NCI-H2196 treated with DMSO at 0.1 percent for 48 hours (cell line): ENCODE measurements at regions not wholly inside any gene's neighbourhood (a gene's known extent, or its start where the extent isn't known, plus 50 kb on each side); places are given as distances from the start of the nearest gene placed in this dataset.

Experiments used
- DNase-seq: peaks from one replicate; lab custom pipeline; 2025; ENCODE audit not compliant: unreplicated experiment; lab: John Stamatoyannopoulos, UW

- DNase-seq = no peak
These were observed 359.2 kb downstream of the PREX1 start for GRCh38 chr20:48468571-48468970.

- DNase-seq = no peak
These were observed 360.2 kb downstream of the PREX1 start for GRCh38 chr20:48467622-48468021.

DNA sequence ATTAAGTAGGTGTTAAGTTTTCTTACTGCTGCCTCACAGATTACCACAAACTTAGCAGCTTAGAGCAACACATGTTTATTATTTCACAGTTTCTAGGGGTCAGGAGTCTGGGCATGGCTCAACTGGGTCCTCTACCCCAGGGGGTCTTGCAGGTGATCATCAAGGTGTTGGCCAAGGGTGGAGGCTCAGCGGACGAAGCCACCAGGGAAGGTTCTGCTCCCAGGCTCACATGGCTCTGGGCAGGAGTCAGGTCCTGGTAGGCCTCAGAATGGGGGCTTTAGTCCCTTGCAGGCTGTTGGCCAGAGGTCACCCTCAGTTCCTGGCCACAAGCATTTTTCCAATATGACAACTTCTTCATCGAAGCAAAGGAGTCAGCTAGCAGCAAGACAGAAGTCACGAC, 362.5 kb downstream of the PREX1 start:
- DNase-seq = no peak

GRCh38 chr20:48463916-48464315, 363.9 kb downstream of the PREX1 start:
- no peak for DNase-seq

- DNase-seq = no peak
These were observed 364.6 kb downstream of the PREX1 start for GRCh38 chr20:48463096-48463720.

DNA sequence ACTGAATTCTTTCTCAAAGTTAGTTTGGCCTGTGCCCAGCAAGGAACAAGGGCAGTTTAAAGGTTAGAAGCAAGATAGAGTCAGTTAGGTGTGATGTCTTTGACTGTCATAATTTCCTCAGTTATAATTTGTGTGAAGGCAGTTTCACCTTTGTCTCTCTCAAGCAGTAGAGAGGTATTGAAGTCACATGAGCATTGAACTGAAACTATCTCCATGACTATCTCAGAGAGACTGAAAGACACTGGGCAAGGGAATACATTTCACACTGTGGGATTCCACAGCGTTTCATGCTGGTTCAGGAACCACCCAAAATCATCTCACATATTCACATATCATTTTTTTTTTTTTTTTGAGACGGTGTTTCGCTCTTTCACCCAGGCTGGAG, 366.1 kb downstream of the PREX1 start:
- DNase-seq = no peak

- DNase-seq = no peak
These were observed 366.6 kb downstream of the PREX1 start for GRCh38 chr20:48461091-48461734.

- no peak for DNase-seq
These were observed 367.1 kb downstream of the PREX1 start for GRCh38 chr20:48460681-48461080.

GRCh38 chr20:48459722-48460395, 367.9 kb downstream of the PREX1 start:
- no peak for DNase-seq

DNA sequence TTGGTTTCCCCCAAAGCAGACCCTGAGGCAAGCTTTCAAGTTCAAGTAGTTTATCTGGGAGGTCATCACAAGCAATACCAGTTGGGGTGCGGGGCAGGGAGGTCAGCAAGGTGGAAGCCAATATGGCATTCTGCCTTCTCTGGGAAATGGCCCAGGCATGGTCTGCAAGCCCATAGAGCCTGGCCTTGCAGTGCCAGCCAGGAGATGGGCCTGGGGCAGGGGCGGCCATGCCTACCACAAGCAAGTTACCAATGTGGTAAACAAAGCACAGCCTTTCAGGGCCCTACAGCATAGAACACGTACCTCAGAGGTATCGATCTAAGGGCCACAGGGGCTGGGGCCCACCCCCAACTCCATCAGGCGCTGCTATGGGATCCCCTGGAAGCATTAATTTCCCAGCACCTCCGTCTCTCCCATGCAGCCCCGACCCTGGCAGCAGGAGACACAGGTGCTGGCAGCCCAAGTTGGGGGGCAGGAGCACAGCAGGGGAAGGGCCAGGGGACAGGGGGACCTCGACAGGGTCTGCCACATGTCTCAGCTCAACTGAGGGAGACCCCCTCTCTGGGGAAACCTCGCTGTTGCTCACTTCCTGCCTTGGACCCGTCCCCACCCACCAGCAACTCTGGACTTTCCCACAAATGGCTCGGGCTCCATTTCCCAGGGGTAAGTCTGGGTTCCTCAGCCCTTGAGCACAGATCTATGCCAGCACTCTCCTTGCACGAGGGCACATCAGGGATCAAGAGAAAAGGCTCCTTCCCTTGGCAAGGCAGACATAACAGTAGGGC, 369.0 kb downstream of the PREX1 start:
- no peak for DNase-seq

- no peak for DNase-seq
These were observed 369.8 kb downstream of the PREX1 start for GRCh38 chr20:48458003-48458377.

GRCh38 chr20:48457193-48458002, 370.4 kb downstream of the PREX1 start:
- DNase-seq = no peak

DNA sequence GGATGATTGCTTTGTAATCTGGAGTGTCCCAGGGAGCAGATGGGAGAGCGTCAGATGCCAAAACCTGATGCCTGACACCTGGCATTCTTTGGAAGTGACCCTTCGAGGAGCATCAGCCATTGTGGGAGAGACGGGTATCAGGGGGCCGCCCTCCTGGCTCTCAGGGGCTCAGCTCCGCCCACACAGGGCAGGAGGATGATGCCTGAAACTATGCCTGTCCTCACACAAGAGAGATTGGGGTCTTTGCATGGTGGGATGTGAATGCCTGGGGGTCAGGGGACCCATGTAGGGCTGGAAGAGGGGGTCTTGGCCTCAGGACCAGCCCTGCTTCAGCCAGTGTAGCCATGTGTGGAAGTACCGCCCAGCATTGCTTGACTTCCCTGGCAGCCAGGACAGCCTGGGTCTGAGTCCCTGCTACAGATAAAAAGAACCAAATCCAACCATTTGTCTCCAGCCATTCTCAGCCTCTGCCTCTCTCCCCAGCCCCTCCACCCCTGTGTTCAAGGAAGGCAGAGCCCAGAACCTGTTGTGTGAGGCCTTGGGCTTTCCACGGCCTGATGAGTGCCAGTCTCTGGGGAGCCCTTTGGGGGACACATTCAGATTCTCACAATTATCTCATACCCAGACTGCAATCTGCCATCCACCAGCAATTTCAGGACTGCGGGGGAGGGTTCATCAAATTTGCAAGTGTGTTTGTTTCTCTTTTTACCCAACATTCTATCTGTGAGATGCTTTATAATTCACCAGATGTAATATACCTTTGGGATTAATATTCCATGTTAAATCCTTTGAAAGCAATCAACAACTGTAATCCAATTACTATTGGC, 371.2 kb downstream of the PREX1 start:
- no peak for DNase-seq

- DNase-seq = no peak
These were observed 372.0 kb downstream of the PREX1 start for GRCh38 chr20:48455651-48456365.

GRCh38 chr20:48454671-48455490, 372.9 kb downstream of the PREX1 start:
- no peak for DNase-seq

DNA sequence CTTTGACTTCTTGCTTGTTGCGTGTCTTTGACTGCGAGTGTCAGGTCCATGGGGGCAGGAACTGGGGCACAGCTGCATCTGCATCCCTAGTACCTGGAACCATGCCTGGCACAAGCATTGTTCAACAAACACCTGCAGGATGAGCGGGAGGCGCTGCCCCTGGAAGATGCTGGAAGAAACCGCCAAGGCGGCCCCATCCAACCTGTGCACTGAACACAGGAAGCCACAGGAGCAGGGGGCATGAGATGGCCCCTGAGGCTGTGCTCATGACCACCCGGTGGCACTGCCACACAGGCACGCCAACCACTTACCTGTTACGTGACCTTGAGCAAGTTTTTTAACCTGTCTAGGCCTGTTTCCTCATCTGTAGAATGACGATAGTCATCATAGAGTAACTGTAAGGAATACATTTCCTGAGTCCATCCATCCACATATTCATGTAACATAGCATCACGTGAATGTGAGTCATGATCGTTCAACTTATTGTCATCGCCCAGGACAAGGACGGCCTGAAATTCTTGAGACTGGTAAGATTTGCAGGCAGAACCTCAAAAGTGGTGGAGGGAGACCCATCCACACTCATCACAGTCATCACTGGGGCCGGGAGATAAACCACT, 374.2 kb downstream of the PREX1 start:
- DNase-seq = no peak

DNA sequence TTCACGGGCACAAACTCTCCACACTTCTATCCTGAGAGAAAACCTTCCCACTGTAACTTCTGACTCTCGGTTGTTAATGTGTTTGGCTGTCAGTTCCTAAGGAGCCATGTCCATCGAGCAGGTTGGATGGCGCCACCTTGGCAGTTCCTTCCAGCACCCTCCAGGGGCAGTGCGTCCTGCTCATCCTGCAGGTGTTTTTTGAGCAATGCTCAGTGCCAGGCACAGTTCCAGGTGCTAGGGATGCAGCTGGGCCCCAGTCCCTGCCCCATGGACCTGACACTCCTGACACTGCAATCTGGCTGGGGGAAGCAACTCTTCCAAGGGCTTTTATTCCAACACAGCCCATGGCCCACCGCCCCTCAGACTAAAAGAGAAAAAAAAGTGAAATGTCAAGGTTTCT, 376.4 kb downstream of the PREX1 start:
- DNase-seq = no peak
